ENCODE measurements at regions not wholly inside any gene's neighbourhood (a gene's known extent, or its start where the extent isn't known, plus 50 kb on each side); places are given as distances from the start of the nearest gene placed in this dataset.
A peak's percentile ranks its signal among the peaks of the same experiment; 100 is the strongest.

- DNase-seq: no peak
These were observed 131.7 kb downstream of the CLCN4 start for GRCh38 chrX:10288373-10288975.

GRCh38 chrX:10296576-10296975 lies 139.8 kb downstream of the CLCN4 start:
- DNase-seq: no peak

GRCh38 chrX:10310511-10310910 lies 153.7 kb downstream of the CLCN4 start:
- DNase-seq: no peak

- DNase-seq: no peak
These were observed 157.8 kb downstream of the CLCN4 start for GRCh38 chrX:10314530-10315104.

GRCh38 chrX:10325611-10326010 lies 168.8 kb downstream of the CLCN4 start:
- no peak for DNase-seq

- DNase-seq: no peak
These were observed 169.8 kb downstream of the CLCN4 start for GRCh38 chrX:10326578-10326977.

GRCh38 chrX:10327651-10328050 lies 170.9 kb downstream of the CLCN4 start:
- no peak for DNase-seq

- no peak for DNase-seq
These were observed 173.2 kb downstream of the CLCN4 start for GRCh38 chrX:10329984-10330383.

- DNase-seq: no peak
These were observed 184.5 kb downstream of the CLCN4 start for GRCh38 chrX:10341309-10341708.

- no peak for DNase-seq
These were observed 193.4 kb downstream of the CLCN4 start for GRCh38 chrX:10350221-10350620.

- DNase-seq: no peak
These were observed 194.2 kb downstream of the CLCN4 start for GRCh38 chrX:10350981-10351380.

- no peak for DNase-seq
These were observed 195.8 kb downstream of the CLCN4 start for GRCh38 chrX:10352536-10352935.

GRCh38 chrX:10356979-10357378 lies 200.2 kb downstream of the CLCN4 start:
- peak in 1 of 5 experiments; percentile 52 for DNase-seq

GRCh38 chrX:10358958-10359357 lies 202.2 kb downstream of the CLCN4 start:
- no peak for DNase-seq

GRCh38 chrX:10360116-10360515 lies 203.3 kb downstream of the CLCN4 start:
- no peak for DNase-seq

GRCh38 chrX:10365532-10366265 lies 208.9 kb downstream of the CLCN4 start:
- DNase-seq: no peak

GRCh38 chrX:10367406-10367805 lies 210.6 kb downstream of the CLCN4 start:
- DNase-seq: no peak

GRCh38 chrX:10370976-10371375 lies 214.2 kb downstream of the CLCN4 start:
- no peak for DNase-seq

- no peak for DNase-seq
These were observed 220.7 kb downstream of the CLCN4 start for GRCh38 chrX:10377427-10377826.

GRCh38 chrX:10379878-10380277 lies 223.1 kb downstream of the CLCN4 start:
- no peak for DNase-seq

- DNase-seq: no peak
These were observed 223.5 kb downstream of the CLCN4 start for GRCh38 chrX:10380300-10380699.

GRCh38 chrX:10381193-10381592 lies 224.4 kb downstream of the CLCN4 start:
- no peak for DNase-seq

GRCh38 chrX:10387011-10387410 lies 230.2 kb downstream of the CLCN4 start:
- no peak for DNase-seq

GRCh38 chrX:10390187-10390586 lies 230.2 kb downstream of the MID1 start:
- no peak for DNase-seq

Data from T-helper 2 cell (primary cell).